GM12874 (cell line): ENCODE measurements at regions not wholly inside any gene's neighbourhood (a gene's known extent, or its start where the extent isn't known, plus 50 kb on each side); places are given as distances from the start of the nearest gene placed in this dataset.

ENCODE experiments used
- CTCF ChIP-seq: IDR thresholded peaks from 2 replicates; pipeline ENCODE4 v1.5.1; 2011; ENCODE audit warnings: low read depth, mild to moderate bottlenecking, control low read depth, low read length, moderate library complexity; ENCODE audit not compliant: insufficient read depth

GRCh38 chr3:168961271-168961670 is 702.2 kb downstream of the MECOM start:
- TF ChIP-seq CTCF = no peak

- TF ChIP-seq CTCF = no peak
Observed at GRCh38 chr3:168959731-168960130, 703.8 kb downstream of the MECOM start.

- TF ChIP-seq CTCF = no peak
Observed at GRCh38 chr3:168958466-168958865, 705.0 kb downstream of the MECOM start.

GRCh38 chr3:168956076-168956475 is 707.4 kb downstream of the MECOM start:
- TF ChIP-seq CTCF = no peak

GRCh38 chr3:168952551-168952950 is 711.0 kb downstream of the MECOM start:
- TF ChIP-seq CTCF = no peak

GRCh38 chr3:168951884-168952283 is 711.6 kb downstream of the MECOM start:
- no peak for TF ChIP-seq CTCF

GRCh38 chr3:168951368-168951767 is 712.1 kb downstream of the MECOM start:
- TF ChIP-seq CTCF = no peak

- no peak for TF ChIP-seq CTCF
Observed at GRCh38 chr3:168950622-168951021, 712.9 kb downstream of the MECOM start.
